ENCODE measurements at regions not wholly inside any gene's neighbourhood (a gene's known extent, or its start where the extent isn't known, plus 50 kb on each side); places are given as distances from the start of the nearest gene placed in this dataset.

DNA sequence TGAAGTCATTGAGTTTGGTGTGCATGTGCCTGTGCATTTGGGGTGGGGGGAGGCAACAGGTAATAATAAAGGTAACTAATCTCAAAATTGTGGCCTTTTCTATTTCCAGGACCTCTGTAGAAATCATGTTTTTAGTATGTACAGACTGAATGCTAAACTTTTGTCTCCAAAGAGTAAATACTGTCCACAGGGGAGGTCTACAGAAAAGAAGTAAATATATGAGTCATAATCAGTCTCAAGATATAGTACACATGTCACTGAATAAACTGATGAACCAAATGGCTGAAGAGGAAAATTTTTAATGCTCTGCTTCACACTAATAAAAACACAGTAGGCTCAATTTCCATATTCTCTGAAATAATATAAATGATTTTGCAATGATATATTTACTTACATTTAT, 440.4 kb upstream of the ZFP42 start:
- ChIA-PET CTCF (no interaction called here), POLR2A (no interaction called here)
- H3K9me3 ChIP-seq (ENCODE audit: control extremely low read depth in 1 of 5, control insufficient read depth in 4 of 5, insufficient read depth in 2 of 5, low read depth in 1 of 5, low read length in 4 of 5): no peaks in the 10 kb centered on the region

DNA sequence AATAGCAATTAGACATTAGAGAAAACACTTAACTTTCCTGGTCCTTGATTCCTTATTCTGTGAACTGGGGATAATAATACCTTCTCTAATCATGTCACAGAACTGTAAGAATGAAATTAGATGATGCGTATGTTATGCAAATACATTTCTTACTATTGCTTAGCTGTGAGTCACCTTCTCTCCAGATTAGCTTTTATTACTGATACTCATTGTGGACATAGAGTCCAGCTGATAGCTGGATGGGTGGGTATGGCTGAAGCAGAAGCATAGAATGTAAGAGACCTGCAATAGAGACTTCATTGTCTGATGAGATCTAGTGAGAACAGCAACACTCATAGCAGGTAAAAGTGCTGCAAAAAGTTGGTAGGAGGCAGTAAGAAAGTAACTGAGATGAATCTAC, 437.2 kb upstream of the ZFP42 start:
- Histone ChIP-seq H3K4me3 (ENCODE audit: control insufficient read depth in 1 of 7, extremely low read depth in 1 of 7, insufficient read depth in 4 of 7, low read depth in 2 of 7, low read length in 6 of 7) (no peak overlapping the region), H3K27ac (ENCODE audit: insufficient read depth in 1 of 2, low read depth in 1 of 2, low read length in 2 of 2, poor library complexity in 1 of 2, severe bottlenecking in 2 of 2) (no peak overlapping the region), H3K27me3 (replicated peaks in 2 of 5; ENCODE audit: control insufficient read depth in 4 of 5, insufficient read depth in 5 of 5, low read length in 4 of 5) (no peaks in the 10 kb centered on the region), H3K9me3 (ENCODE audit: control extremely low read depth in 1 of 5, control insufficient read depth in 4 of 5, insufficient read depth in 2 of 5, low read depth in 1 of 5, low read length in 4 of 5) (no peaks in the 10 kb centered on the region), H3K4me1 (ENCODE audit: control extremely low read depth in 1 of 4, control insufficient read depth in 4 of 4, insufficient read depth in 4 of 4, low read length in 3 of 4) (no peaks in the 10 kb centered on the region), H3K36me3 (ENCODE audit: control insufficient read depth in 4 of 4, insufficient read depth in 4 of 4, low read length in 3 of 4) (no peaks in the 10 kb centered on the region)
- POLR2A ChIA-PET: no interaction called here
- WGBS (ENCODE audit: insufficient coverage): no CpG with 5 or more reads among the region's 1 CpG
- CTCF ChIA-PET: no interaction called here
- no peak for DNase-seq

More for the DNA sequence above, 440.4 kb upstream of the ZFP42 start:
- Histone ChIP-seq H3K27me3 (replicated peaks in 2 of 5; ENCODE audit: control insufficient read depth in 4 of 5, insufficient read depth in 5 of 5, low read length in 4 of 5) (no peaks in the 10 kb centered on the region), H3K27ac (ENCODE audit: insufficient read depth in 1 of 2, low read depth in 1 of 2, low read length in 2 of 2, poor library complexity in 1 of 2, severe bottlenecking in 2 of 2) (no peak overlapping the region), H3K4me3 (ENCODE audit: control insufficient read depth in 1 of 7, extremely low read depth in 1 of 7, insufficient read depth in 4 of 7, low read depth in 2 of 7, low read length in 6 of 7) (no peak overlapping the region), H3K4me1 (ENCODE audit: control extremely low read depth in 1 of 4, control insufficient read depth in 4 of 4, insufficient read depth in 4 of 4, low read length in 3 of 4) (no peaks in the 10 kb centered on the region), H3K36me3 (ENCODE audit: control insufficient read depth in 4 of 4, insufficient read depth in 4 of 4, low read length in 3 of 4) (no peaks in the 10 kb centered on the region)
- no peak for DNase-seq

DNA sequence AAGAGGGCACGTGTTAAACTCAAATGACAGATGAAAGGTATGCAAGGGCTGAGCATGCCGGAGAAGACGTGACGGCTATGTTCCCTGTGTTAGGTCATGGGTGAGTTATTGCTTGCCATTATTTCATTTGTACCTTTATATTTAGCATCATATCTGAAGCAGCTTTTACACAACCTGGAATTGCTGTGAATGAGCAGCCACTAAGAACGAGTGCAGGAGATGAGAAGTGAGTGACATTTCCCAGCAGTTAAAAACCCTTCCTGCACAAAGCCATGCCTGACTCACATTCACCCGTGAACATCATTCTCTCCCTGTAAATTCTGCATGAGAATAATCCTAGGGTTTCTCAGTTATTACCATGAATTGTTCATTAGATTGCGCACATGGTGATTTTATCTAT, 433.2 kb upstream of the ZFP42 start:
- Histone ChIP-seq H3K9me3 (ENCODE audit: control extremely low read depth in 1 of 5, control insufficient read depth in 4 of 5, insufficient read depth in 2 of 5, low read depth in 1 of 5, low read length in 4 of 5) (no peaks in the 10 kb centered on the region), H3K4me1 (ENCODE audit: control extremely low read depth in 1 of 4, control insufficient read depth in 4 of 4, insufficient read depth in 4 of 4, low read length in 3 of 4) (no peaks in the 10 kb centered on the region), H3K4me3 (ENCODE audit: control insufficient read depth in 1 of 7, extremely low read depth in 1 of 7, insufficient read depth in 4 of 7, low read depth in 2 of 7, low read length in 6 of 7) (no peak overlapping the region), H3K36me3 (ENCODE audit: control insufficient read depth in 4 of 4, insufficient read depth in 4 of 4, low read length in 3 of 4) (no peaks in the 10 kb centered on the region), H3K27ac (ENCODE audit: insufficient read depth in 1 of 2, low read depth in 1 of 2, low read length in 2 of 2, poor library complexity in 1 of 2, severe bottlenecking in 2 of 2) (no peak overlapping the region), H3K27me3 (replicated peaks in 2 of 5; ENCODE audit: control insufficient read depth in 4 of 5, insufficient read depth in 5 of 5, low read length in 4 of 5) (no peaks in the 10 kb centered on the region)
- WGBS (ENCODE audit: insufficient coverage): 80% methylated on average over 2 of the region's 7 CpGs
- ChIA-PET POLR2A (no interaction called here), CTCF (no interaction called here)
- DNase-seq: no peak

DNA sequence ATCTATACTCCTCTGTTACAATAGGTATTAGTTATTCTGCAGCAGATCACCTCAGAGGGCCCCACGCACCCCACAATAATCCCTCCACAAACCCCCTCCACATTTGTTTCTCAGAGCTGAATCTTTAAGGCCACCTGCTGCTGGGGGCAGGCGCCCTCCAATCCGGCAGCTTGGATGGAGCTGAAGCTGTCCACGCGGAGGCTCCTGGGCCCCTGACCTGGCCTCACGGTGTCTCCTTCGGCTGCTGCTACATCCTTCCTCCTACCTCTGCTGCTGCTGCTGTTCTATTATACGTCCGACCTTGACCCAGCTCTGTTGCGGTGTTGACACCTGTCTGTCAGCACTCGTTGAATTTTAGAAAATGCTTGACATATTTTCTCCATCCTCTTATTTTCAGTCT, 430.2 kb upstream of the ZFP42 start:
- no peaks in the 10 kb centered on the region for H3K9me3 ChIP-seq (ENCODE audit: control extremely low read depth in 1 of 5, control insufficient read depth in 4 of 5, insufficient read depth in 2 of 5, low read depth in 1 of 5, low read length in 4 of 5)
- ChIA-PET CTCF (no interaction called here), POLR2A (no interaction called here)
- H3K4me1 ChIP-seq (ENCODE audit: control extremely low read depth in 1 of 4, control insufficient read depth in 4 of 4, insufficient read depth in 4 of 4, low read length in 3 of 4): no peaks in the 10 kb centered on the region
- no peaks in the 10 kb centered on the region for H3K36me3 ChIP-seq (ENCODE audit: control insufficient read depth in 4 of 4, insufficient read depth in 4 of 4, low read length in 3 of 4)
- WGBS (ENCODE audit: insufficient coverage): 91% methylated on average over 10 of the region's 11 CpGs
- no peak overlapping the region for H3K27ac ChIP-seq (ENCODE audit: insufficient read depth in 1 of 2, low read depth in 1 of 2, low read length in 2 of 2, poor library complexity in 1 of 2, severe bottlenecking in 2 of 2)
- H3K27me3 ChIP-seq (replicated peaks in 2 of 5; ENCODE audit: control insufficient read depth in 4 of 5, insufficient read depth in 5 of 5, low read length in 4 of 5): no peaks in the 10 kb centered on the region
- no peak for DNase-seq
- no peak overlapping the region for H3K4me3 ChIP-seq (ENCODE audit: control insufficient read depth in 1 of 7, extremely low read depth in 1 of 7, insufficient read depth in 4 of 7, low read depth in 2 of 7, low read length in 6 of 7)

DNA sequence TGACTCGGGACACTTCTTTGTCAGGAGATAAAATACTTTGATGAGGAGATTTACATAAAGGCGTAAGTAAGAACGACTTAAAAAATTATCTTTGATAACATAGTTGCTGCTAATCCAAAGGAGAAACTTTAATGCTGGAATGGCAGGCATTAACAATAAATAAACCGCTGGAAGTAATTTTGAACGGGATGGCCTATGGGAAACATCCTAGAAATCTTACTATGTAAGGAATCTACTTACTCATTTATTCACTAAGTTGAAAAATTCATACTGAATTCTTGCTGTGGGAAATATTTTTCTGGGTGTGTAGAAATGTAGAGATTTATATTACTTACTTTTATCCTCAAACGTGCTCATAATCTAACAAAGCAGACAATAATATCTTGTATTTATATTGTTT, 425.7 kb upstream of the ZFP42 start:
- no peak for DNase-seq
- H3K27ac ChIP-seq (ENCODE audit: insufficient read depth in 1 of 2, low read depth in 1 of 2, low read length in 2 of 2, poor library complexity in 1 of 2, severe bottlenecking in 2 of 2): no peak overlapping the region
- H3K4me1 ChIP-seq (ENCODE audit: control extremely low read depth in 1 of 4, control insufficient read depth in 4 of 4, insufficient read depth in 4 of 4, low read length in 3 of 4): no peaks in the 10 kb centered on the region
- no peaks in the 10 kb centered on the region for H3K36me3 ChIP-seq (ENCODE audit: control insufficient read depth in 4 of 4, insufficient read depth in 4 of 4, low read length in 3 of 4)
- ChIA-PET POLR2A (no interaction called here), CTCF (no interaction called here)
- H3K9me3 ChIP-seq (ENCODE audit: control extremely low read depth in 1 of 5, control insufficient read depth in 4 of 5, insufficient read depth in 2 of 5, low read depth in 1 of 5, low read length in 4 of 5): no peaks in the 10 kb centered on the region
- H3K4me3 ChIP-seq (ENCODE audit: control insufficient read depth in 1 of 7, extremely low read depth in 1 of 7, insufficient read depth in 4 of 7, low read depth in 2 of 7, low read length in 6 of 7): no peak overlapping the region
- H3K27me3 ChIP-seq (replicated peaks in 2 of 5; ENCODE audit: control insufficient read depth in 4 of 5, insufficient read depth in 5 of 5, low read length in 4 of 5): no peaks in the 10 kb centered on the region
- WGBS (ENCODE audit: insufficient coverage): 93% methylated on average over 2 of the region's 6 CpGs

DNA sequence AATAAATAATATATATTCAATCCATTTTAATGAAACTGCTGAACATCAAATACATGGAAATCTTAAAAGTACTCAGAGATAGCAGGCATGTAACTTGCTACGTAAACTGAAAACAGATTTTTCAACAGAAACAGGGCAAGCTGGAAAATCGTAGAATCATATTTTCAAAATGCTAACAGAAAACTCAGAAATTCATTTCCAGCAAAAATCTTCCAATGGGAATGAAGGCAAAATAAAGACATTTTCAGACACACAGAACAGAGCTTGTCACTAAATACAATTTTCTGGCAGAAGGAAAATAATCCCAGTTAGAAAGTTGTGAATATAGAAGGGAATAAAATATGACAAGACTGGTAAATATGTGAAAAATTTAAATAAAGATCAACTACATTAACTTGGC, 419.9 kb upstream of the ZFP42 start:
- WGBS (ENCODE audit: insufficient coverage): 100% methylated on average over 1 of the region's 2 CpGs
- no peak for DNase-seq
- Histone ChIP-seq H3K27me3 (replicated peaks in 2 of 5; ENCODE audit: control insufficient read depth in 4 of 5, insufficient read depth in 5 of 5, low read length in 4 of 5) (no peaks in the 10 kb centered on the region), H3K4me3 (ENCODE audit: control insufficient read depth in 1 of 7, extremely low read depth in 1 of 7, insufficient read depth in 4 of 7, low read depth in 2 of 7, low read length in 6 of 7) (no peak overlapping the region), H3K27ac (ENCODE audit: insufficient read depth in 1 of 2, low read depth in 1 of 2, low read length in 2 of 2, poor library complexity in 1 of 2, severe bottlenecking in 2 of 2) (no peak overlapping the region), H3K36me3 (ENCODE audit: control insufficient read depth in 4 of 4, insufficient read depth in 4 of 4, low read length in 3 of 4) (no peaks in the 10 kb centered on the region), H3K4me1 (ENCODE audit: control extremely low read depth in 1 of 4, control insufficient read depth in 4 of 4, insufficient read depth in 4 of 4, low read length in 3 of 4) (no peaks in the 10 kb centered on the region), H3K9me3 (ENCODE audit: control extremely low read depth in 1 of 5, control insufficient read depth in 4 of 5, insufficient read depth in 2 of 5, low read depth in 1 of 5, low read length in 4 of 5) (no peaks in the 10 kb centered on the region)
- POLR2A ChIA-PET: no interaction called here
- CTCF ChIA-PET: no interaction called here

DNA sequence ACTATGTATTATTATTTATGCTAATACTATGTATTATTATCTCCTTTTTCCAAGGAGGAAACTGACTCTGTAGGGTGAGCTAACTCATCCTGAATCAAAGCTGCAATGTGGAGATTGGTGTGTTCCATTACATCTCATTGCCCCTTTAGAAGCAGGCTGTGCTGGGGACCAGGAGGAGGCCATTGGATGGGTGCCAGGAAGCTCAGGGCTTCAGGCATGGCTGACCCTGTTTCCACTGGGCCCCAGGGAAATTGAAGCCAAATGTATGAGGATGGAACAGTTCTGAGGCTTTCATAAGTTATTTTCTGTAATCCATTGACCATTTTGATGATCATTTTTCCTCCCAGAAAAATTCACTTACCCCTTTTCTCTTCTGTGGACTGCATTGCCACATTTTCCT, 418.8 kb upstream of the ZFP42 start:
- POLR2A ChIA-PET: no interaction called here
- no peak for DNase-seq

DNA sequence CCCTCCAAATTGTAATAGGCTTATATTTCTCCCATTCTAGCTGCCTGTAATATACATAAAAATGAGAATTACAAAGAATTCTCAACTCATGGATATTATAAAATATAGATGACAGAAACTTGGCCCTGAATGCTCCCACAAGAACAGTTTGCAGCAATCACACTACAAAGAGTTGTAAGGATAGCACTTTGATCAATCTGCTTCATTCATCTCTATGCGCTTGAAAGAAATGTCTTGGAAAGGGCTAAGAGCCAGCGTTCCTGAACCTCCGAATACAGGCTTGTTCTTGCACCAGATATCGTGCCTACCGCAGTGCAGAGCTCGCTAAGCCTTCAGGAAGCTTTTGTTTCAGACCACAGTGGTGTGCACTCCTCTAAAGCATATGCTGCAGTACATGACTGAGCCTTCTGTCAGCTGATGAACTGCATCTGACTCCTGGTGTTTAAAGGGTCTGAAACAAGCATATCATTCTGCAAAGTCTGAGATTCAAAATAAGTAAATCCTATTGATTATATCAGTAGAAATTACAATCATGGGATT, 417.6 kb upstream of the ZFP42 start:
- Histone ChIP-seq H3K27me3 (replicated peaks in 2 of 5; ENCODE audit: control insufficient read depth in 4 of 5, insufficient read depth in 5 of 5, low read length in 4 of 5) (no peaks in the 10 kb centered on the region), H3K4me3 (ENCODE audit: control insufficient read depth in 1 of 7, extremely low read depth in 1 of 7, insufficient read depth in 4 of 7, low read depth in 2 of 7, low read length in 6 of 7) (no peak overlapping the region), H3K9me3 (ENCODE audit: control extremely low read depth in 1 of 5, control insufficient read depth in 4 of 5, insufficient read depth in 2 of 5, low read depth in 1 of 5, low read length in 4 of 5) (no peaks in the 10 kb centered on the region), H3K36me3 (ENCODE audit: control insufficient read depth in 4 of 4, insufficient read depth in 4 of 4, low read length in 3 of 4) (no peaks in the 10 kb centered on the region), H3K4me1 (ENCODE audit: control extremely low read depth in 1 of 4, control insufficient read depth in 4 of 4, insufficient read depth in 4 of 4, low read length in 3 of 4) (no peaks in the 10 kb centered on the region), H3K27ac (ENCODE audit: insufficient read depth in 1 of 2, low read depth in 1 of 2, low read length in 2 of 2, poor library complexity in 1 of 2, severe bottlenecking in 2 of 2) (no peak overlapping the region)
- no peak for DNase-seq
- CTCF ChIA-PET: no interaction called here
- POLR2A ChIA-PET: no interaction called here
- WGBS (ENCODE audit: insufficient coverage): 81% methylated on average over 6 of the region's 6 CpGs

More for the DNA sequence above, 418.8 kb upstream of the ZFP42 start:
- H3K27me3 ChIP-seq (replicated peaks in 2 of 5; ENCODE audit: control insufficient read depth in 4 of 5, insufficient read depth in 5 of 5, low read length in 4 of 5): no peaks in the 10 kb centered on the region
- no peaks in the 10 kb centered on the region for H3K9me3 ChIP-seq (ENCODE audit: control extremely low read depth in 1 of 5, control insufficient read depth in 4 of 5, insufficient read depth in 2 of 5, low read depth in 1 of 5, low read length in 4 of 5)
- H3K4me3 ChIP-seq (ENCODE audit: control insufficient read depth in 1 of 7, extremely low read depth in 1 of 7, insufficient read depth in 4 of 7, low read depth in 2 of 7, low read length in 6 of 7): no peak overlapping the region
- no peaks in the 10 kb centered on the region for H3K36me3 ChIP-seq (ENCODE audit: control insufficient read depth in 4 of 4, insufficient read depth in 4 of 4, low read length in 3 of 4)
- no peak overlapping the region for H3K27ac ChIP-seq (ENCODE audit: insufficient read depth in 1 of 2, low read depth in 1 of 2, low read length in 2 of 2, poor library complexity in 1 of 2, severe bottlenecking in 2 of 2)
- H3K4me1 ChIP-seq (ENCODE audit: control extremely low read depth in 1 of 4, control insufficient read depth in 4 of 4, insufficient read depth in 4 of 4, low read length in 3 of 4): no peaks in the 10 kb centered on the region
- CTCF ChIA-PET: no interaction called here
